ENCODE measurements at regions not wholly inside any gene's neighbourhood (a gene's known extent, or its start where the extent isn't known, plus 50 kb on each side); places are given as distances from the start of the nearest gene placed in this dataset.

GRCh38 chr10:44473146-44473545 is 88.2 kb upstream of the CXCL12 start:
- Mint-ChIP-seq H3K4me1 (ENCODE audit: low read depth, unreplicated experiment) (no peaks in the 10 kb centered on the region), H3K36me3 (ENCODE audit: unreplicated experiment) (no peaks in the 10 kb centered on the region), H3K27ac (ENCODE audit: unreplicated experiment) (no peak overlapping the region), H3K9me3 (ENCODE audit: unreplicated experiment) (no peaks in the 10 kb centered on the region), H3K4me3 (ENCODE audit: unreplicated experiment) (no peak overlapping the region), H3K27me3 (ENCODE audit: unreplicated experiment) (peaks cover 2% of the 10 kb centered on the region)
- DNase-seq: no peak
- no peak for TF ChIP-seq CTCF (IDR thresholded peaks at IDR 0.05; ENCODE audit: partially characterized antibody, unreplicated experiment)

- no peak for DNase-seq
- H3K36me3 Mint-ChIP-seq (ENCODE audit: unreplicated experiment): peaks cover 3% of the 10 kb centered on the region
- H3K9me3 Mint-ChIP-seq (ENCODE audit: unreplicated experiment): no peaks in the 10 kb centered on the region
- H3K4me1 Mint-ChIP-seq (ENCODE audit: low read depth, unreplicated experiment): no peaks in the 10 kb centered on the region
- H3K27me3 Mint-ChIP-seq (ENCODE audit: unreplicated experiment): no peaks in the 10 kb centered on the region
- H3K4me3 Mint-ChIP-seq (ENCODE audit: unreplicated experiment): no peak overlapping the region
- no peak overlapping the region for H3K27ac Mint-ChIP-seq (ENCODE audit: unreplicated experiment)
- no peak for TF ChIP-seq CTCF (IDR thresholded peaks at IDR 0.05; ENCODE audit: partially characterized antibody, unreplicated experiment)
These were observed 91.6 kb upstream of the CXCL12 start for GRCh38 chr10:44476409-44477045.

- no peak overlapping the region for H3K4me3 Mint-ChIP-seq (ENCODE audit: unreplicated experiment)
- no peaks in the 10 kb centered on the region for H3K27me3 Mint-ChIP-seq (ENCODE audit: unreplicated experiment)
- no peak for DNase-seq
- peaks cover 4% of the 10 kb centered on the region for H3K36me3 Mint-ChIP-seq (ENCODE audit: unreplicated experiment)
- TF ChIP-seq CTCF (IDR thresholded peaks at IDR 0.05; ENCODE audit: partially characterized antibody, unreplicated experiment): no peak
- no peaks in the 10 kb centered on the region for H3K4me1 Mint-ChIP-seq (ENCODE audit: low read depth, unreplicated experiment)
- no peak overlapping the region for H3K27ac Mint-ChIP-seq (ENCODE audit: unreplicated experiment)
- no peaks in the 10 kb centered on the region for H3K9me3 Mint-ChIP-seq (ENCODE audit: unreplicated experiment)
These were observed 92.1 kb upstream of the CXCL12 start for GRCh38 chr10:44477046-44477425.

- peaks cover 4% of the 10 kb centered on the region for H3K36me3 Mint-ChIP-seq (ENCODE audit: unreplicated experiment)
- no peak for DNase-seq
- no peak for TF ChIP-seq CTCF (IDR thresholded peaks at IDR 0.05; ENCODE audit: partially characterized antibody, unreplicated experiment)
- H3K27ac Mint-ChIP-seq (ENCODE audit: unreplicated experiment): no peak overlapping the region
- H3K9me3 Mint-ChIP-seq (ENCODE audit: unreplicated experiment): no peaks in the 10 kb centered on the region
- H3K27me3 Mint-ChIP-seq (ENCODE audit: unreplicated experiment): no peaks in the 10 kb centered on the region
- H3K4me3 Mint-ChIP-seq (ENCODE audit: unreplicated experiment): no peak overlapping the region
- no peaks in the 10 kb centered on the region for H3K4me1 Mint-ChIP-seq (ENCODE audit: low read depth, unreplicated experiment)
These were observed 93.1 kb upstream of the CXCL12 start for GRCh38 chr10:44478040-44478439.

- no peak overlapping the region for H3K27ac Mint-ChIP-seq (ENCODE audit: unreplicated experiment)
- peaks cover 4% of the 10 kb centered on the region for H3K36me3 Mint-ChIP-seq (ENCODE audit: unreplicated experiment)
- H3K27me3 Mint-ChIP-seq (ENCODE audit: unreplicated experiment): no peaks in the 10 kb centered on the region
- DNase-seq: no peak
- no peaks in the 10 kb centered on the region for H3K9me3 Mint-ChIP-seq (ENCODE audit: unreplicated experiment)
- no peak for TF ChIP-seq CTCF (IDR thresholded peaks at IDR 0.05; ENCODE audit: partially characterized antibody, unreplicated experiment)
- H3K4me1 Mint-ChIP-seq (ENCODE audit: low read depth, unreplicated experiment): no peaks in the 10 kb centered on the region
- H3K4me3 Mint-ChIP-seq (ENCODE audit: unreplicated experiment): no peak overlapping the region
These were observed 94.2 kb upstream of the CXCL12 start for GRCh38 chr10:44478876-44479705.

All from glutamatergic neuron (in vitro differentiated cells).